ENCODE measurements at regions not wholly inside any gene's neighbourhood (a gene's known extent, or its start where the extent isn't known, plus 50 kb on each side); places are given as distances from the start of the nearest gene placed in this dataset.

DNA sequence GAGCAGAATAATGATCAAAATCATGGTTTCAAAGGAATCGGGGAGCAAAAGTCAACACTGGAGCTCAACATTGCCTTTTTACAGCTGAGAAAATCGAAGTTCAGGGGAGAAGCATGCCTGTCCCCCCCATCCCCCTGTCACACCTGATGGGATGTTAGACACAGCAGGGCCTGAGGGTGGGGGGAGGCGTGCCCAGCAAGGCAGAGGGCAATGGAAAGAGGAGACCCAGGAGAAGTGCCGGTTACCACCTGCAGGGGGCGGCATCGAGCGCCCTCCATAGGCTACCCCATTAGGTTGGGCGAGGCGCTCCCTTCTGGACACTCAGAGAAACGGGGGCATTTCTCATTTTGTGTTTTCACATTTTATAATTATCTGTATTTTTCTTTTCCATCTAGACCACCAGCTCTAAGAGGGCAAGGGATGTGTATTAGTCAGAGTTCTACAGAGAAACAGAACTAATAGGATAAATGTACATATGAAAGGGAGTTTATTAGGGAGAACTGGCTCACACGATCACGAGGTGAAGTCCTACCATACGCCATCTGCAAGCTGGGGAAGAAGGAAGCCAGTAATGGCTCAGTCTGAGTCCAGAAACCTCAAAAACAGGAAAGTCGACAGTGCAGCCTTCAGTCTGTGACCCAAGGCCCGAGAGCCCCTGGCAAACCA is 271.3 kb downstream of the LRATD1 start:
- H3K79me2 ChIP-seq (ENCODE audit: control insufficient read depth, insufficient read depth, low read length) = no peaks in the 10 kb centered on the region
- H3K36me3 ChIP-seq (ENCODE audit: control insufficient read depth, insufficient read depth, low read length) = no peaks in the 10 kb centered on the region
- peak; percentile 86 for FAIRE-seq
- H3K4me2 ChIP-seq (ENCODE audit: insufficient read depth, low read length) = no peak overlapping the region
- no peaks in the 10 kb centered on the region for H4K20me1 ChIP-seq (replicated peaks; ENCODE audit: control insufficient read depth, insufficient read depth, low read length)
- no peak overlapping the region for H3K27ac ChIP-seq (ENCODE audit: extremely low read depth, low read depth, low read length)
- POLR2A ChIA-PET = interaction anchor here (0.5 kb wide), 1 partner anchor 699 kb away, joined by 3 read pairs; no protein-coding TSS in a partner anchor
- H3K9me1 ChIP-seq (ENCODE audit: control insufficient read depth, insufficient read depth, low read length) = no peaks in the 10 kb centered on the region
- peak; percentile 100 for ATAC-seq
- no peaks in the 10 kb centered on the region for H3K4me1 ChIP-seq (replicated peaks in 1 of 2; ENCODE audit: control insufficient read depth in 2 of 2, insufficient read depth in 2 of 2, low read length in 2 of 2)
- intact Hi-C loops (cut with micrococcal nuclease) = loop anchor here (5.0 kb wide), 1 partner anchor 683 kb away; no protein-coding TSS in a partner anchor
- peak; percentile 81 to 87 (median 84) for DNase-seq (ENCODE audit: extremely low read depth in 1 of 4, low spot score in 3 of 4)
- H3K9ac ChIP-seq (ENCODE audit: insufficient read depth in 1 of 2, low read depth in 2 of 2, low read length in 2 of 2) = no peak overlapping the region
- no peak overlapping the region for H3K4me3 ChIP-seq
- in situ Hi-C loops (cut with MboI) = loop anchor here (25.0 kb wide), 1 partner anchor 683 kb away; the partner anchor contains the start of gene DDX1
- no peaks in the 10 kb centered on the region for H3K27me3 ChIP-seq (ENCODE audit: control insufficient read depth in 2 of 2, insufficient read depth in 2 of 2, low read length in 2 of 2)
- H2AFZ ChIP-seq (ENCODE audit: low read depth, low read length) = no peak overlapping the region
- WGBS (ENCODE audit: insufficient coverage, low coverage, missing lambda C conversion rate) = 12% methylated on average over 15 of the region's 15 CpGs
- no TSS peak for BruUV-seq (replicated peaks)
- CTCF ChIA-PET (ENCODE audit: low intra/inter-chr PET ratio) = interaction anchor here (0.6 to 1.2 kb wide), 2 partner anchors 8 to 42 kb away, joined by 3 read pairs; no protein-coding TSS in a partner anchor
- no peaks in the 10 kb centered on the region for H3K9me3 ChIP-seq (replicated peaks; ENCODE audit: control insufficient read depth, insufficient read depth, low read depth, low read length)
- TF ChIP-seq POLR2A (conservative IDR thresholded peaks at IDR 0.05) = no peak
- peak; percentile 66 to 83 for TF ChIP-seq RAD21 (CRISPR knock-in tag; conservative IDR thresholded peaks at IDR 0.05 in 1 of 2, IDR thresholded peaks at IDR 0.05 in 1 of 2)
- no peak for TF ChIP-seq ETS2 (tag; IDR thresholded peaks at IDR 0.05; ENCODE audit: borderline replicate concordance, poor library complexity, severe bottlenecking)
- no peak for TF ChIP-seq MYNN (IDR thresholded peaks at IDR 0.05)
- TF ChIP-seq MYNN (CRISPR knock-in tag; IDR thresholded peaks at IDR 0.05) = no peak
- TF ChIP-seq SMC3 (conservative IDR thresholded peaks at IDR 0.05; ENCODE audit: insufficient read depth, low read depth, low read length) = peak; percentile 78
- TF ChIP-seq ZEB2 (IDR thresholded peaks at IDR 0.05) = no peak
- TF ChIP-seq PHF21A (IDR thresholded peaks at IDR 0.05; ENCODE audit: borderline replicate concordance, low read depth) = no peak
- TF ChIP-seq, protein P1, sequence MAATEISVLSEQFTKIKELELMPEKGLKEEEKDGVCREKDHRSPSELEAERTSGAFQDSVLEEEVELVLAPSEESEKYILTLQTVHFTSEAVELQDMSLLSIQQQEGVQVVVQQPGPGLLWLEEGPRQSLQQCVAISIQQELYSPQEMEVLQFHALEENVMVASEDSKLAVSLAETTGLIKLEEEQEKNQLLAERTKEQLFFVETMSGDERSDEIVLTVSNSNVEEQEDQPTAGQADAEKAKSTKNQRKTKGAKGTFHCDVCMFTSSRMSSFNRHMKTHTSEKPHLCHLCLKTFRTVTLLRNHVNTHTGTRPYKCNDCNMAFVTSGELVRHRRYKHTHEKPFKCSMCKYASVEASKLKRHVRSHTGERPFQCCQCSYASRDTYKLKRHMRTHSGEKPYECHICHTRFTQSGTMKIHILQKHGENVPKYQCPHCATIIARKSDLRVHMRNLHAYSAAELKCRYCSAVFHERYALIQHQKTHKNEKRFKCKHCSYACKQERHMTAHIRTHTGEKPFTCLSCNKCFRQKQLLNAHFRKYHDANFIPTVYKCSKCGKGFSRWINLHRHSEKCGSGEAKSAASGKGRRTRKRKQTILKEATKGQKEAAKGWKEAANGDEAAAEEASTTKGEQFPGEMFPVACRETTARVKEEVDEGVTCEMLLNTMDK (IDR thresholded peaks at IDR 0.05; ENCODE audit: borderline replicate concordance, insufficient read depth, low read depth, low read length, poor library complexity, severe bottlenecking) = peak; percentile 83
- TF ChIP-seq, protein P2, sequence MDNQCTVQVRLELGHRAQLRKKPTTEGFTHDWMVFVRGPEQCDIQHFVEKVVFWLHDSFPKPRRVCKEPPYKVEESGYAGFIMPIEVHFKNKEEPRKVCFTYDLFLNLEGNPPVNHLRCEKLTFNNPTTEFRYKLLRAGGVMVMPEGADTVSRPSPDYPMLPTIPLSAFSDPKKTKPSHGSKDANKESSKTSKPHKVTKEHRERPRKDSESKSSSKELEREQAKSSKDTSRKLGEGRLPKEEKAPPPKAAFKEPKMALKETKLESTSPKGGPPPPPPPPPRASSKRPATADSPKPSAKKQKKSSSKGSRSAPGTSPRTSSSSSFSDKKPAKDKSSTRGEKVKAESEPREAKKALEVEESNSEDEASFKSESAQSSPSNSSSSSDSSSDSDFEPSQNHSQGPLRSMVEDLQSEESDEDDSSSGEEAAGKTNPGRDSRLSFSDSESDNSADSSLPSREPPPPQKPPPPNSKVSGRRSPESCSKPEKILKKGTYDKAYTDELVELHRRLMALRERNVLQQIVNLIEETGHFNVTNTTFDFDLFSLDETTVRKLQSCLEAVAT (IDR thresholded peaks at IDR 0.05) = peak in 1 of 2 experiments; percentile 79; a peak in 1 of 4 replicates
- no peak for TF ChIP-seq SAP30 (IDR thresholded peaks at IDR 0.05; ENCODE audit: borderline replicate concordance, insufficient read depth, low read depth, low read length, poor library complexity, severe bottlenecking)
- TF ChIP-seq MAZ (CRISPR knock-in tag; conservative IDR thresholded peaks at IDR 0.05 in 1 of 2, IDR thresholded peaks at IDR 0.05 in 1 of 2) = 0 out of 4 replicates have a peak, but pooled peaks of 1 of the 2 experiments have one; percentile 45
- 0 out of 3 replicates have a peak, but pooled peaks of 1 of the 2 experiments have one; percentile 20 for TF ChIP-seq CBX3 (IDR thresholded peaks at IDR 0.05; ENCODE audit: borderline replicate concordance in 1 of 2, low read length in 2 of 2)
- peak in 2 of 3 experiments; percentile 22 to 54 for TF ChIP-seq YY1 (IDR thresholded peaks at IDR 0.05; ENCODE audit: borderline replicate concordance in 1 of 3, control insufficient read depth in 1 of 3, extremely low read depth in 1 of 3, insufficient read depth in 3 of 3, insufficient read length in 1 of 3, insufficient replicate concordance in 2 of 3, low read depth in 1 of 3, low read length in 2 of 3)
- TF ChIP-seq, protein P3, sequence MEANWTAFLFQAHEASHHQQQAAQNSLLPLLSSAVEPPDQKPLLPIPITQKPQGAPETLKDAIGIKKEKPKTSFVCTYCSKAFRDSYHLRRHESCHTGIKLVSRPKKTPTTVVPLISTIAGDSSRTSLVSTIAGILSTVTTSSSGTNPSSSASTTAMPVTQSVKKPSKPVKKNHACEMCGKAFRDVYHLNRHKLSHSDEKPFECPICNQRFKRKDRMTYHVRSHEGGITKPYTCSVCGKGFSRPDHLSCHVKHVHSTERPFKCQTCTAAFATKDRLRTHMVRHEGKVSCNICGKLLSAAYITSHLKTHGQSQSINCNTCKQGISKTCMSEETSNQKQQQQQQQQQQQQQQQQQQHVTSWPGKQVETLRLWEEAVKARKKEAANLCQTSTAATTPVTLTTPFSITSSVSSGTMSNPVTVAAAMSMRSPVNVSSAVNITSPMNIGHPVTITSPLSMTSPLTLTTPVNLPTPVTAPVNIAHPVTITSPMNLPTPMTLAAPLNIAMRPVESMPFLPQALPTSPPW (CRISPR knock-in tag; IDR thresholded peaks at IDR 0.05) = 0 out of 2 replicates have a peak, but pooled peaks have one; percentile 48

Data from K562 (cell line).